ENCODE measurements at regions not wholly inside any gene's neighbourhood (a gene's known extent, or its start where the extent isn't known, plus 50 kb on each side); places are given as distances from the start of the nearest gene placed in this dataset.

- no peak for DNase-seq (ENCODE audit: low read depth in 2 of 2)
Measured at GRCh38 chr9:16025627-16026026, 472.8 kb downstream of the CCDC171 start.

- DNase-seq (ENCODE audit: low read depth in 2 of 2), result no peak
Measured at GRCh38 chr9:16026886-16027285, 474.0 kb downstream of the CCDC171 start.

- no peak for DNase-seq (ENCODE audit: low read depth in 2 of 2)
Measured at GRCh38 chr9:16028548-16028947, 475.7 kb downstream of the CCDC171 start.

- no peak for DNase-seq (ENCODE audit: low read depth in 2 of 2)
Measured at GRCh38 chr9:16029046-16029615, 476.3 kb downstream of the CCDC171 start.

- DNase-seq (ENCODE audit: low read depth in 2 of 2), result no peak
Measured at GRCh38 chr9:16029796-16030363, 477.0 kb downstream of the CCDC171 start.

- no peak for DNase-seq (ENCODE audit: low read depth in 2 of 2)
Measured at GRCh38 chr9:16030528-16031185, 477.8 kb downstream of the CCDC171 start.

GRCh38 chr9:16031486-16031885 lies 478.6 kb downstream of the CCDC171 start:
- no peak for DNase-seq (ENCODE audit: low read depth in 2 of 2)

GRCh38 chr9:16031971-16032370 lies 479.1 kb downstream of the CCDC171 start:
- DNase-seq (ENCODE audit: low read depth in 2 of 2), result no peak

- no peak for DNase-seq (ENCODE audit: low read depth in 2 of 2)
Measured at GRCh38 chr9:16032799-16033198, 480.0 kb downstream of the CCDC171 start.

- DNase-seq (ENCODE audit: low read depth in 2 of 2), result no peak
Measured at GRCh38 chr9:16033253-16033652, 480.4 kb downstream of the CCDC171 start.

- no peak for DNase-seq (ENCODE audit: low read depth in 2 of 2)
Measured at GRCh38 chr9:16033921-16034691, 481.3 kb downstream of the CCDC171 start.

GRCh38 chr9:16039218-16039987 lies 486.6 kb downstream of the CCDC171 start:
- DNase-seq (ENCODE audit: low read depth in 2 of 2), result no peak

- no peak for DNase-seq (ENCODE audit: low read depth in 2 of 2)
Measured at GRCh38 chr9:16039988-16040761, 487.3 kb downstream of the CCDC171 start.

GRCh38 chr9:16043756-16044578 lies 491.1 kb downstream of the CCDC171 start:
- DNase-seq (ENCODE audit: low read depth in 2 of 2), result no peak

GRCh38 chr9:16044579-16044881 lies 491.7 kb downstream of the CCDC171 start:
- no peak for DNase-seq (ENCODE audit: low read depth in 2 of 2)

GRCh38 chr9:16045651-16046280 lies 492.9 kb downstream of the CCDC171 start:
- DNase-seq (ENCODE audit: low read depth in 2 of 2), result no peak

- no peak for DNase-seq (ENCODE audit: low read depth in 2 of 2)
Measured at GRCh38 chr9:16046713-16047112, 493.9 kb downstream of the CCDC171 start.

GRCh38 chr9:16048129-16048528 lies 495.3 kb downstream of the CCDC171 start:
- DNase-seq (ENCODE audit: low read depth in 2 of 2), result no peak

- no peak for DNase-seq (ENCODE audit: low read depth in 2 of 2)
Measured at GRCh38 chr9:16052146-16052545, 499.3 kb downstream of the CCDC171 start.
